Liver (tissue), 8 donors: ENCODE measurements at regions not wholly inside any gene's neighbourhood (a gene's known extent, or its start where the extent isn't known, plus 50 kb on each side); places are given as distances from the start of the nearest gene placed in this dataset.
A peak's percentile ranks its signal among the peaks of the same experiment; 100 is the strongest.
"Not testable (repeated sequence)": the region's sequence is repeated elsewhere in the genome, so short reads cannot be mapped to it uniquely, and the experiment has no call there.

Experiments
- DNase-seq: peaks from one replicate; pipeline ENCODE4 v3.0.0-alpha.2; 2017; ENCODE audit warnings: low spot score
- H3K27ac ChIP-seq, 2 donors: one replicate each; pipeline ENCODE4 v1.7.0; 2013; ENCODE audit warnings: inconsistent platforms in 2 of 2, low read length in 2 of 2, control low read depth in 1 of 2, low read depth in 1 of 2, mild to moderate bottlenecking in 1 of 2
- H3K27me3 ChIP-seq, 4 donors: one replicate each; pipeline versions ENCODE4 v1.6.1 to v1.7.0; 2013; ENCODE audit warnings: low read length in 3 of 4, inconsistent platforms in 1 of 4, mild to moderate bottlenecking in 1 of 4, moderate library complexity in 1 of 4; ENCODE audit not compliant: control insufficient read depth in 4 of 4, insufficient read depth in 4 of 4
- H3K36me3 ChIP-seq, 4 donors: one replicate each; pipeline versions ENCODE4 v1.6.1 to v1.7.0; 2013; ENCODE audit warnings: low read length in 3 of 4, mild to moderate bottlenecking in 3 of 4, low read depth in 1 of 4, moderate library complexity in 1 of 4; ENCODE audit not compliant: control insufficient read depth in 4 of 4, insufficient read depth in 3 of 4
- H3K4me1 ChIP-seq, 4 donors: one replicate each; pipeline versions ENCODE4 v1.6.1 to v1.7.0; 2013; ENCODE audit warnings: low read length in 3 of 4, mild to moderate bottlenecking in 3 of 4, moderate library complexity in 1 of 4; ENCODE audit not compliant: control insufficient read depth in 4 of 4, insufficient read depth in 4 of 4
- H3K4me3 ChIP-seq, 3 donors: one replicate each; pipeline versions ENCODE4 v1.6.1 to v1.7.0; 2013; ENCODE audit warnings: low read length in 3 of 3, control low read depth in 1 of 3, low read depth in 1 of 3, mild to moderate bottlenecking in 1 of 3
- H3K9ac ChIP-seq, 2 donors: one replicate each; pipeline ENCODE4 v1.7.0; 2013; ENCODE audit warnings: low read length in 2 of 2, mild to moderate bottlenecking in 2 of 2, moderate library complexity in 2 of 2, control low read depth in 1 of 2, low read depth in 1 of 2
- H3K9me3 ChIP-seq, 4 donors: one replicate each; pipeline versions ENCODE4 v1.6.1 to v1.7.0; 2013; ENCODE audit warnings: low read length in 3 of 4; ENCODE audit not compliant: control insufficient read depth in 4 of 4
- ATF3 ChIP-seq: IDR thresholded peaks from 2 replicates; pipeline ENCODE4 v1.6.1; 2016; ENCODE audit warnings: antibody characterized with exemption
- CTCF ChIP-seq: fragments of 150-350 bp; IDR thresholded peaks from 2 replicates; pipeline ENCODE4 v1.5.1; 2017; ENCODE audit warnings: improper control_type of control experiment, low read depth, low read length; ENCODE audit not compliant: missing input control
- EGR1 ChIP-seq, 2 donors: IDR thresholded peaks; 2 replicates each; pipeline ENCODE4 v1.6.1; 2016 to 2018; ENCODE audit warnings: antibody characterized with exemption in 2 of 2, low read depth in 2 of 2
- FOXA1 ChIP-seq: IDR thresholded peaks from 2 replicates; pipeline ENCODE4 v1.6.1; 2016; ENCODE audit warnings: antibody characterized with exemption
- FOXA2 ChIP-seq: IDR thresholded peaks from 2 replicates; pipeline ENCODE4 v1.6.1; 2016; ENCODE audit warnings: antibody characterized with exemption
- GABPA ChIP-seq, 2 donors: IDR thresholded peaks in 1 of 2; conservative IDR thresholded peaks in 1 of 2; 2 replicates each; pipeline ENCODE4 v1.6.1; 2016; ENCODE audit warnings: antibody characterized with exemption in 2 of 2, mild to moderate bottlenecking in 1 of 2, moderate library complexity in 1 of 2
- HNF4A ChIP-seq, 2 donors: conservative IDR thresholded peaks; 2 replicates each; pipeline ENCODE4 v1.6.1; 2016; ENCODE audit warnings: antibody characterized with exemption in 2 of 2, mild to moderate bottlenecking in 2 of 2
- HNF4G ChIP-seq: IDR thresholded peaks from 2 replicates; pipeline ENCODE4 v1.6.1; 2016; ENCODE audit warnings: antibody characterized with exemption
- JUND ChIP-seq, 2 donors: IDR thresholded peaks; 2 replicates each; pipeline ENCODE4 v1.6.1; 2016; ENCODE audit warnings: antibody characterized with exemption in 2 of 2
- NR2F2 ChIP-seq: IDR thresholded peaks from 2 replicates; pipeline ENCODE4 v1.6.1; 2016; ENCODE audit warnings: antibody characterized with exemption
- RAD21 ChIP-seq, 2 donors: IDR thresholded peaks; 2 replicates each; pipeline ENCODE4 v1.6.1; 2016; ENCODE audit warnings: antibody characterized with exemption in 2 of 2, mild to moderate bottlenecking in 2 of 2
- RXRA ChIP-seq, 2 donors: IDR thresholded peaks; 2 replicates each; pipeline ENCODE4 v1.6.1; 2017 to 2018; ENCODE audit warnings: antibody characterized with exemption in 2 of 2, mild to moderate bottlenecking in 1 of 2
- SP1 ChIP-seq: IDR thresholded peaks from 2 replicates; pipeline ENCODE4 v1.6.1; 2018; ENCODE audit warnings: antibody characterized with exemption, mild to moderate bottlenecking
- TAF1 ChIP-seq: conservative IDR thresholded peaks from 2 replicates; pipeline ENCODE4 v1.6.1; 2016; ENCODE audit warnings: antibody characterized with exemption, mild to moderate bottlenecking
- YY1 ChIP-seq: IDR thresholded peaks from 2 replicates; pipeline ENCODE4 v1.6.1; 2016; ENCODE audit warnings: antibody characterized with exemption, mild to moderate bottlenecking
- ZBTB33 ChIP-seq: IDR thresholded peaks from 2 replicates; pipeline ENCODE4 v1.6.1; 2016; ENCODE audit warnings: antibody characterized with exemption
- WGBS: extraction: QIAGEN DNeasy Blood & Tissue Kit; methylation state at CpG from one replicate; pipeline ENCODE4 v1.1.7; 2013; 5-methylcytosine and 5-hydroxymethylcytosine counted together
- TF ChIP-seq, protein P1 (sequence below): IDR thresholded peaks from 2 replicates; pipeline ENCODE4 v1.6.1; 2016; ENCODE audit warnings: antibody characterized with exemption
- donor health status: healthy.
- donor health status: healthy.
- donor health status: healthy.
- donor health status: healthy.
- donor health status: healthy.

DNA sequence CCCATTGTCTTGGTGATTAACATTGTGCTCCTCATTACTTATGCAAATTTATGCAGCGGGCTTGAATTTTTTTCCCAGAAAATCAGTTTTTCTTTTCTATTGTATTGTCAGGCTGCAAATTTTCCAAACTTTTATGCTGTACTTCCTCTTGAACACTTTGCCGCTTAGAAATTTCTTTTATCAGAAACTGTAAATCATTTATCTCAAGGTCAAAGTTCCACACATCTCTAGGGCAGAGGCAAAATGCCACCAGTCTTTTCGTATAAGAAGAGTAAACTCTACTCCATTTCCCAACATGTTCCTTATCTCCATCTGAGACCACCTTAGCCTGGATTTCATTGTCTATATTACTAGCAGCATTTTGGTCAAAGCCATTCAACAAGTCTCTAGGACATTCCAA is 113.9 kb upstream of the OLFM3 start:
- no peaks in the 10 kb centered on the region for H3K9me3 ChIP-seq
- no peaks in the 10 kb centered on the region for H3K4me1 ChIP-seq
- no peak overlapping the region for H3K4me3 ChIP-seq
- H3K27ac ChIP-seq = no peak overlapping the region
- no peaks in the 10 kb centered on the region for H3K27me3 ChIP-seq
- H3K36me3 ChIP-seq = no peaks in the 10 kb centered on the region
- 49% methylated on average over 3 of the region's 3 CpGs for WGBS
- no peak for DNase-seq
- TF ChIP-seq JUND (IDR thresholded peaks at IDR 0.05) = no peak
- TF ChIP-seq EGR1 (IDR thresholded peaks at IDR 0.05; ENCODE audit: low read depth in 2 of 2) = no peak
- TF ChIP-seq FOXA1 = no peak
- no peak for TF ChIP-seq ZBTB33
- TF ChIP-seq YY1 = no peak
- TF ChIP-seq FOXA2 = no peak
- no peak for TF ChIP-seq GABPA (IDR thresholded peaks at IDR 0.05 in 1 of 2, conservative IDR thresholded peaks at IDR 0.05 in 1 of 2)
- no peak for TF ChIP-seq ATF3
- no peak overlapping the region for H3K9ac ChIP-seq

- peak; percentile 20 to 34 for TF ChIP-seq HNF4A (conservative IDR thresholded peaks at IDR 0.05)
- DNase-seq = not testable (repeated sequence)
- WGBS = 46% methylated on average over 2 of the region's 2 CpGs
Measured at GRCh38 chr1:102109493-102109892, 112.8 kb upstream of the OLFM3 start.

GRCh38 chr1:102107441-102107840 is 110.7 kb upstream of the OLFM3 start:
- Histone ChIP-seq H3K27ac (no peak overlapping the region), H3K4me3 (no peak overlapping the region), H3K4me1 (no peaks in the 10 kb centered on the region), H3K36me3 (no peaks in the 10 kb centered on the region), H3K9me3 (no peaks in the 10 kb centered on the region), H3K27me3 (no peaks in the 10 kb centered on the region), H3K9ac (no peak overlapping the region)
- DNase-seq = no peak
- TF ChIP-seq TAF1 (no peak), FOXA2 (no peak), RXRA (IDR thresholded peaks at IDR 0.05) (no peak), YY1 (no peak), SP1 (no peak), CTCF (no peak), GABPA (IDR thresholded peaks at IDR 0.05 in 1 of 2, conservative IDR thresholded peaks at IDR 0.05 in 1 of 2) (no peak), NR2F2 (no peak), RAD21 (IDR thresholded peaks at IDR 0.05) (no peak), JUND (IDR thresholded peaks at IDR 0.05) (no peak), HNF4G (no peak), ZBTB33 (no peak), ATF3 (no peak), EGR1 (IDR thresholded peaks at IDR 0.05; ENCODE audit: low read depth in 2 of 2) (no peak), FOXA1 (no peak), HNF4A (conservative IDR thresholded peaks at IDR 0.05) (no peak)
- TF ChIP-seq, protein P1, sequence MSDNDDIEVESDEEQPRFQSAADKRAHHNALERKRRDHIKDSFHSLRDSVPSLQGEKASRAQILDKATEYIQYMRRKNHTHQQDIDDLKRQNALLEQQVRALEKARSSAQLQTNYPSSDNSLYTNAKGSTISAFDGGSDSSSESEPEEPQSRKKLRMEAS = no peak
- WGBS = 61% methylated on average over 3 of the region's 3 CpGs

More at GRCh38 chr1:102109493-102109892, 112.8 kb upstream of the OLFM3 start:
- H3K27ac ChIP-seq, H3K27me3 ChIP-seq, H3K36me3 ChIP-seq, H3K4me1 ChIP-seq, H3K4me3 ChIP-seq, H3K9me3 ChIP-seq, H3K9ac ChIP-seq: not testable (repeated sequence)
